ENCODE measurements at regions not wholly inside any gene's neighbourhood (a gene's known extent, or its start where the extent isn't known, plus 50 kb on each side); places are given as distances from the start of the nearest gene placed in this dataset.

- FAIRE-seq = no peak
- BruUV-seq (replicated peaks) = no TSS peak
- intact Hi-C loops (cut with micrococcal nuclease; ENCODE audit: unreplicated experiment) = no loop called here
Measured at GRCh38 chr2:173791502-173791901, 173.7 kb downstream of the SP3 start.

More at GRCh38 chr2:173791502-173791901, 173.7 kb downstream of the SP3 start:
- no peak overlapping the region for H3K4me2 ChIP-seq (ENCODE audit: low read depth, low read length)
- no peak overlapping the region for H3K9ac ChIP-seq (ENCODE audit: insufficient read depth, low read depth, low read length)
- no peak for DNase-seq (ENCODE audit: low spot score)
- H3K27me3 ChIP-seq (ENCODE audit: control insufficient read depth in 1 of 2, insufficient read depth in 2 of 2, low read length in 2 of 2) = peaks cover 0 to 45% of the 10 kb centered on the region in 2 experiments; a peak in 3 of 5 replicates
- ATAC-seq = no peak
- in situ Hi-C loops (cut with HindIII; ENCODE audit: extremely low pct_ligation_motif_present, low pct_unique_long_range_greater_than_20kb) = no loop called here
- H4K20me1 ChIP-seq (ENCODE audit: insufficient read depth, low read length) = no peaks in the 10 kb centered on the region
- no peaks in the 10 kb centered on the region for H3K36me3 ChIP-seq (replicated peaks in 1 of 2; ENCODE audit: control insufficient read depth in 1 of 2, insufficient read depth in 2 of 2, low read length in 2 of 2)
- 33% methylated on average over 7 of the region's 7 CpGs for WGBS (ENCODE audit: low lambda C conversion rate)
- POLR2A ChIA-PET = no interaction called here
- no peak overlapping the region for H3K4me3 ChIP-seq (replicated peaks in 1 of 3; ENCODE audit: insufficient read depth in 1 of 3, low read depth in 2 of 3, low read length in 3 of 3)
- TF ChIP-seq ZUFSP (CRISPR knock-in tag; IDR thresholded peaks at IDR 0.05; ENCODE audit: borderline replicate concordance) = no peak
- TF ChIP-seq SRSF9 (IDR thresholded peaks at IDR 0.05; ENCODE audit: borderline replicate concordance, insufficient read depth, low read depth, low read length, poor library complexity, severe bottlenecking) = no peak
- no peak for TF ChIP-seq CREM (IDR thresholded peaks at IDR 0.05)
- no peak for TF ChIP-seq CREM (CRISPR knock-in tag; IDR thresholded peaks at IDR 0.05)
- TF ChIP-seq SP4 (CRISPR knock-in tag; IDR thresholded peaks at IDR 0.05) = no peak
- TF ChIP-seq ZNF44 (CRISPR knock-in tag; IDR thresholded peaks at IDR 0.05) = no peak
- TF ChIP-seq SMARCC2 (IDR thresholded peaks at IDR 0.05) = no peak
- TF ChIP-seq POLR2A (IDR thresholded peaks at IDR 0.05; ENCODE audit: insufficient read depth in 1 of 2, low read depth in 2 of 2, low read length in 2 of 2) = no peak
- no peak for TF ChIP-seq ZNF383 (CRISPR knock-in tag; IDR thresholded peaks at IDR 0.05; ENCODE audit: borderline replicate concordance)
- no peak for TF ChIP-seq MAFK (conservative IDR thresholded peaks at IDR 0.05 in 1 of 2, IDR thresholded peaks at IDR 0.05 in 1 of 2; ENCODE audit: low read length in 2 of 2)
- TF ChIP-seq, protein P1, sequence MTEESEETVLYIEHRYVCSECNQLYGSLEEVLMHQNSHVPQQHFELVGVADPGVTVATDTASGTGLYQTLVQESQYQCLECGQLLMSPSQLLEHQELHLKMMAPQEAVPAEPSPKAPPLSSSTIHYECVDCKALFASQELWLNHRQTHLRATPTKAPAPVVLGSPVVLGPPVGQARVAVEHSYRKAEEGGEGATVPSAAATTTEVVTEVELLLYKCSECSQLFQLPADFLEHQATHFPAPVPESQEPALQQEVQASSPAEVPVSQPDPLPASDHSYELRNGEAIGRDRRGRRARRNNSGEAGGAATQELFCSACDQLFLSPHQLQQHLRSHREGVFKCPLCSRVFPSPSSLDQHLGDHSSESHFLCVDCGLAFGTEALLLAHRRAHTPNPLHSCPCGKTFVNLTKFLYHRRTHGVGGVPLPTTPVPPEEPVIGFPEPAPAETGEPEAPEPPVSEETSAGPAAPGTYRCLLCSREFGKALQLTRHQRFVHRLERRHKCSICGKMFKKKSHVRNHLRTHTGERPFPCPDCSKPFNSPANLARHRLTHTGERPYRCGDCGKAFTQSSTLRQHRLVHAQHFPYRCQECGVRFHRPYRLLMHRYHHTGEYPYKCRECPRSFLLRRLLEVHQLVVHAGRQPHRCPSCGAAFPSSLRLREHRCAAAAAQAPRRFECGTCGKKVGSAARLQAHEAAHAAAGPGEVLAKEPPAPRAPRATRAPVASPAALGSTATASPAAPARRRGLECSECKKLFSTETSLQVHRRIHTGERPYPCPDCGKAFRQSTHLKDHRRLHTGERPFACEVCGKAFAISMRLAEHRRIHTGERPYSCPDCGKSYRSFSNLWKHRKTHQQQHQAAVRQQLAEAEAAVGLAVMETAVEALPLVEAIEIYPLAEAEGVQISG (CRISPR knock-in tag; IDR thresholded peaks at IDR 0.05) = no peak
- TF ChIP-seq, protein P2, sequence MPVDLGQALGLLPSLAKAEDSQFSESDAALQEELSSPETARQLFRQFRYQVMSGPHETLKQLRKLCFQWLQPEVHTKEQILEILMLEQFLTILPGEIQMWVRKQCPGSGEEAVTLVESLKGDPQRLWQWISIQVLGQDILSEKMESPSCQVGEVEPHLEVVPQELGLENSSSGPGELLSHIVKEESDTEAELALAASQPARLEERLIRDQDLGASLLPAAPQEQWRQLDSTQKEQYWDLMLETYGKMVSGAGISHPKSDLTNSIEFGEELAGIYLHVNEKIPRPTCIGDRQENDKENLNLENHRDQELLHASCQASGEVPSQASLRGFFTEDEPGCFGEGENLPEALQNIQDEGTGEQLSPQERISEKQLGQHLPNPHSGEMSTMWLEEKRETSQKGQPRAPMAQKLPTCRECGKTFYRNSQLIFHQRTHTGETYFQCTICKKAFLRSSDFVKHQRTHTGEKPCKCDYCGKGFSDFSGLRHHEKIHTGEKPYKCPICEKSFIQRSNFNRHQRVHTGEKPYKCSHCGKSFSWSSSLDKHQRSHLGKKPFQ (CRISPR knock-in tag; IDR thresholded peaks at IDR 0.05; ENCODE audit: insufficient replicate concordance) = no peak
- CTCF ChIA-PET (ENCODE audit: low intra/inter-chr PET ratio, low total read pairs) = no interaction called here
- no peaks in the 10 kb centered on the region for H3K4me1 ChIP-seq (ENCODE audit: insufficient read depth, low read length)
- no peaks in the 10 kb centered on the region for H3K79me2 ChIP-seq (ENCODE audit: insufficient read depth, low read length)
- H3K9me3 ChIP-seq (ENCODE audit: low read length) = no peaks in the 10 kb centered on the region
- no peak overlapping the region for H2AFZ ChIP-seq (ENCODE audit: low read length)
- H3K27ac ChIP-seq (ENCODE audit: extremely low read length, insufficient read depth, low read length) = no peak overlapping the region

Measured in HepG2 (cell line).